ENCODE measurements at regions not wholly inside any gene's neighbourhood (a gene's known extent, or its start where the extent isn't known, plus 50 kb on each side); places are given as distances from the start of the nearest gene placed in this dataset.

GRCh38 chr1:57850176-57850940 lies 426.5 kb upstream of the DAB1 start:
- Histone ChIP-seq H3K79me2 (no peaks in the 10 kb centered on the region), H3K9me3 (ENCODE audit: control insufficient read depth, low read length) (no peaks in the 10 kb centered on the region), H3K36me3 (ENCODE audit: control insufficient read depth, insufficient read depth, low read length) (no peaks in the 10 kb centered on the region), H3K4me3 (ENCODE audit: low read depth, low read length) (no peak overlapping the region), H2AFZ (no peak overlapping the region), H3K9ac (no peak overlapping the region), H3K4me2 (ENCODE audit: low read length) (no peak overlapping the region), H3K27me3 (ENCODE audit: control insufficient read depth, insufficient read depth, low read length) (no peaks in the 10 kb centered on the region), H3K27ac (no peak overlapping the region), H3K4me1 (no peaks in the 10 kb centered on the region)
- TF ChIP-seq, protein P1, sequence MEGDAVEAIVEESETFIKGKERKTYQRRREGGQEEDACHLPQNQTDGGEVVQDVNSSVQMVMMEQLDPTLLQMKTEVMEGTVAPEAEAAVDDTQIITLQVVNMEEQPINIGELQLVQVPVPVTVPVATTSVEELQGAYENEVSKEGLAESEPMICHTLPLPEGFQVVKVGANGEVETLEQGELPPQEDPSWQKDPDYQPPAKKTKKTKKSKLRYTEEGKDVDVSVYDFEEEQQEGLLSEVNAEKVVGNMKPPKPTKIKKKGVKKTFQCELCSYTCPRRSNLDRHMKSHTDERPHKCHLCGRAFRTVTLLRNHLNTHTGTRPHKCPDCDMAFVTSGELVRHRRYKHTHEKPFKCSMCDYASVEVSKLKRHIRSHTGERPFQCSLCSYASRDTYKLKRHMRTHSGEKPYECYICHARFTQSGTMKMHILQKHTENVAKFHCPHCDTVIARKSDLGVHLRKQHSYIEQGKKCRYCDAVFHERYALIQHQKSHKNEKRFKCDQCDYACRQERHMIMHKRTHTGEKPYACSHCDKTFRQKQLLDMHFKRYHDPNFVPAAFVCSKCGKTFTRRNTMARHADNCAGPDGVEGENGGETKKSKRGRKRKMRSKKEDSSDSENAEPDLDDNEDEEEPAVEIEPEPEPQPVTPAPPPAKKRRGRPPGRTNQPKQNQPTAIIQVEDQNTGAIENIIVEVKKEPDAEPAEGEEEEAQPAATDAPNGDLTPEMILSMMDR (IDR thresholded peaks at IDR 0.05): no peak

DNA sequence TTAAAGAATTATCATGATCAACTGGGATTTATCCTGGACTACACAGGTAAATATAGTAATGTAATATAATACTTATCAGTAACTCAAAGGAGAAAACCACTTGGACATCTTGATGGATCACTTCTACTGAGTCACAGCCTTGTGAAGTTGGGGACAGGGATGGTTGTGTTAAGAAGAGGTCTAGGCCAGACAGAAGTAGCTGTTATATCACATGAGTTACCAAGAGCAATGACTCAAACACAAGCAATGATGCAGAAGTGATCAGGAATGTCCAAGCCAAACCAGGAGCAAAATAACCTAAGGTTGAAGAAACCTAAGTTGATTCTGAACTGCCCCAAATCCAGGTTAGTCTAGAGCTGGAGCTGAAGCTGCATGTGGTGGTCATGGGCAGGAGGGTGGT lies 424.5 kb upstream of the DAB1 start:
- Histone ChIP-seq H3K27ac (no peak overlapping the region), H3K36me3 (ENCODE audit: control insufficient read depth, insufficient read depth, low read length) (no peaks in the 10 kb centered on the region), H3K4me2 (ENCODE audit: low read length) (no peak overlapping the region), H3K9me3 (ENCODE audit: control insufficient read depth, low read length) (no peaks in the 10 kb centered on the region), H3K9ac (no peak overlapping the region), H3K4me3 (ENCODE audit: low read depth, low read length) (no peak overlapping the region), H3K79me2 (no peaks in the 10 kb centered on the region), H3K27me3 (ENCODE audit: control insufficient read depth, insufficient read depth, low read length) (no peaks in the 10 kb centered on the region), H2AFZ (no peak overlapping the region), H3K4me1 (no peaks in the 10 kb centered on the region)
- TF ChIP-seq, protein P1 (IDR thresholded peaks at IDR 0.05): no peak

DNA sequence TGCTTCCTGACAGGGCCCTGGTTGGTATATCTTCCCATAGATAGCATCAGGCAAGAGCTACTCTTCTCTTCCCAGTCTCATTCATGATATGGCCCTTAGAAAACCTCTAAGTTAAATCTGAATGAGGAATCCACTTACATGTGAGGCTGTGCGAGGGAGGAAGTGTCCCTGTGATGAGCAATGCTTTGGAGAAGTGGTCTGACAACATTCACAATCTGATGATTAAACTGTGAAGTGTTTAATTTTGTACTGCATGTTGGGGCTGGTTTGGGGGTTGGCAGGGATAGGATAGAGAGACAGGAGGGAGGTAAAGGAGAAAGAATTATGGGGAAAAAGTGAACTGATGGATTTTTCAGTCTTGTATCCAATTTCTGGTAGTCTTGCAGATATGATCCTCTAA lies 421.2 kb upstream of the DAB1 start:
- no peak overlapping the region for H3K9ac ChIP-seq
- H3K79me2 ChIP-seq: no peaks in the 10 kb centered on the region
- no peak overlapping the region for H3K4me2 ChIP-seq (ENCODE audit: low read length)
- no peaks in the 10 kb centered on the region for H3K27me3 ChIP-seq (ENCODE audit: control insufficient read depth, insufficient read depth, low read length)
- no peaks in the 10 kb centered on the region for H3K9me3 ChIP-seq (ENCODE audit: control insufficient read depth, low read length)
- no peaks in the 10 kb centered on the region for H3K36me3 ChIP-seq (ENCODE audit: control insufficient read depth, insufficient read depth, low read length)
- no peaks in the 10 kb centered on the region for H3K4me1 ChIP-seq
- no peak overlapping the region for H3K27ac ChIP-seq
- no peak overlapping the region for H3K4me3 ChIP-seq (ENCODE audit: low read depth, low read length)
- H2AFZ ChIP-seq: no peak overlapping the region
- TF ChIP-seq, protein P1 (IDR thresholded peaks at IDR 0.05): no peak

- Histone ChIP-seq H3K4me2 (ENCODE audit: low read length) (no peak overlapping the region), H3K4me1 (no peaks in the 10 kb centered on the region), H3K79me2 (no peaks in the 10 kb centered on the region), H3K4me3 (ENCODE audit: low read depth, low read length) (no peak overlapping the region), H2AFZ (no peak overlapping the region), H3K36me3 (ENCODE audit: control insufficient read depth, insufficient read depth, low read length) (no peaks in the 10 kb centered on the region), H3K27ac (no peak overlapping the region), H3K27me3 (ENCODE audit: control insufficient read depth, insufficient read depth, low read length) (no peaks in the 10 kb centered on the region), H3K9me3 (ENCODE audit: control insufficient read depth, low read length) (no peaks in the 10 kb centered on the region), H3K9ac (no peak overlapping the region)
- TF ChIP-seq, protein P1 (IDR thresholded peaks at IDR 0.05): no peak
Measured at GRCh38 chr1:57844382-57844980, 420.6 kb upstream of the DAB1 start.

- no peaks in the 10 kb centered on the region for H3K9me3 ChIP-seq (ENCODE audit: control insufficient read depth, low read length)
- H2AFZ ChIP-seq: no peak overlapping the region
- no peak overlapping the region for H3K9ac ChIP-seq
- no peaks in the 10 kb centered on the region for H3K27me3 ChIP-seq (ENCODE audit: control insufficient read depth, insufficient read depth, low read length)
- no peaks in the 10 kb centered on the region for H3K79me2 ChIP-seq
- no peaks in the 10 kb centered on the region for H3K36me3 ChIP-seq (ENCODE audit: control insufficient read depth, insufficient read depth, low read length)
- TF ChIP-seq, protein P1 (IDR thresholded peaks at IDR 0.05): no peak
- H3K27ac ChIP-seq: no peak overlapping the region
- H3K4me2 ChIP-seq (ENCODE audit: low read length): no peak overlapping the region
- no peak overlapping the region for H3K4me3 ChIP-seq (ENCODE audit: low read depth, low read length)
- H3K4me1 ChIP-seq: no peaks in the 10 kb centered on the region
Measured at GRCh38 chr1:57843760-57844159, 419.9 kb upstream of the DAB1 start.

Measured in parathyroid adenoma (tissue), 2 donors.